GM12891 (cell line): ENCODE measurements at regions not wholly inside any gene's neighbourhood (a gene's known extent, or its start where the extent isn't known, plus 50 kb on each side); places are given as distances from the start of the nearest gene placed in this dataset.

Experiments used
- DNase-seq: peaks from one replicate; pipeline ENCODE4 v3.0.0; 2011; ENCODE audit warnings: low spot score; ENCODE audit not compliant: insufficient read length
- FAIRE-seq: peaks from 2 replicates; lab custom pipeline; 2011; peaks lifted over from hg19 to GRCh38; lab: Jason Lieb, UNC
- PAX5 ChIP-seq: IDR thresholded peaks from 2 replicates; pipeline ENCODE4 v1.6.1; 2011; ENCODE audit warnings: low read length, moderate library complexity, mild to moderate bottlenecking; ENCODE audit not compliant: insufficient read depth, severe bottlenecking
- POLR2A ChIP-seq: IDR thresholded peaks from 2 replicates; pipeline ENCODE4 v1.6.1; 2011; ENCODE audit warnings: low read depth, low read length, control low read depth
- POLR2AphosphoS5 ChIP-seq: IDR thresholded peaks from 2 replicates; pipeline ENCODE4 v1.6.1; 2011; ENCODE audit warnings: low read depth, low read length, control low read depth
- POU2F2 ChIP-seq: IDR thresholded peaks from 2 replicates; pipeline ENCODE4 v1.6.1; 2011; ENCODE audit warnings: low read depth, mild to moderate bottlenecking, control low read depth, low read length, moderate library complexity
- SPI1 ChIP-seq: IDR thresholded peaks from 2 replicates; pipeline ENCODE4 v1.6.1; 2011; ENCODE audit warnings: low read depth, low read length, control low read depth
- TAF1 ChIP-seq: IDR thresholded peaks from 2 replicates; pipeline ENCODE4 v1.6.1; 2011; ENCODE audit warnings: low read depth, low read length, control low read depth

DNA sequence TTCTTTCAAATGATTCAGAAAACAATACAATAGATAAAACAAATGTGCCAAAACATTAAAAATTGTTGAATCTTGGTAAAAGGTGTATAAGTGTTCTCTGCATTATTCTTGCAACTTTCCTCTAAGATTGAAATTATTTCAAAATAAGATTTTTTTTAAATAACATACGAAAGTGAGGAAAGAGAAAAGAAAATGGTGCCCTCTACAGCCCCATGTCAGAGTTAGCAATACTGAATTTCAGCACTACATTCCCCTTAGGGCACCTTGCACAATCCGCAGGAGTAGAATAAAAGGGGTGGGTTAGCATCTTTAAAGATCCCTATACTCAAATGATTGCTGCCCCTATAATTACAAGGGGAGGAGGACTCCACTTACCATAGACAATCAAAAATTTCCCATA lies 433.7 kb downstream of the BCL11A start:
- DNase-seq = no peak
- TF ChIP-seq TAF1 = no peak
- TF ChIP-seq POLR2A = no peak
- TF ChIP-seq POU2F2 = no peak
- no peak for TF ChIP-seq SPI1
- TF ChIP-seq PAX5 = no peak
- TF ChIP-seq POLR2AphosphoS5 = no peak
- no peak for FAIRE-seq

DNA sequence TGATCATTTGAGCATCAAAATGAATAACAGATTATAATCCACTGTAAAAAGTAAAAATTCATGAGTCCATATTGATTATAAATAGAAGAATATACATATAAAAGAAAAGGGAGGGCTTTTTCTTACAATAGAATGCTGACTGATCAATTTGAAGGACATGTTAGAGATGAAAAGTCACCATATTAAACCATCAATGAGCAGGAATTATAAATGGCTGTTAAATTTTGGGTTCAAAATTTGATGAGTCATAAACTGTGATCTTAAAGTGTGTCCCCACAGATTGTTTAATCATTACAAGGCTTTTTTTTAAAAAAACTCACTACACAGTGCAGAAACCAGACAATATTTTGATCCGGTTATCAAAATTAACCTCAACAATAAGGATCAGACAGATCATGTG lies 434.5 kb downstream of the BCL11A start:
- TF ChIP-seq POU2F2 = no peak
- TF ChIP-seq SPI1 = no peak
- no peak for TF ChIP-seq POLR2A
- no peak for TF ChIP-seq PAX5
- no peak for TF ChIP-seq TAF1
- no peak for TF ChIP-seq POLR2AphosphoS5
- no peak for FAIRE-seq

DNA sequence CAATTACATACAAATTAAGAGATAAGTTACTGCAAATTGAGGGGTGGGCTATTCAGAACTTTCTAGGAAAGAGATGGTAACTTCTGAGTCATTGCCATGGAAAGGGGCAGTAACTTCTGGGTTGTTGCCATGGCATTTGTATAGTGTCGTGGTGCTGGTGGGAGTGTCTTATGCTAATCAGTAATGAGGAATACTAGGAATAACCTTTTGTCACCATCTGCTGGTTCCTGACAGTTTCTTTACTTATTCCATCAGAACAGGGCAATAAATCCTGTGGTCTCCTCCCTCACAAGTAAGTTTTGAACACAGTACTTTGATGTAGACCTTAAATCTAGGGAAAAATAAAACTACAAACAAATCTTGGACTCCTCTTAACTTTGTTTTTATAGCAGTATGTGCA lies 435.4 kb downstream of the BCL11A start:
- DNase-seq (no peak), FAIRE-seq (no peak)

More for the DNA sequence above, 434.5 kb downstream of the BCL11A start:
- DNase-seq = no peak

DNA sequence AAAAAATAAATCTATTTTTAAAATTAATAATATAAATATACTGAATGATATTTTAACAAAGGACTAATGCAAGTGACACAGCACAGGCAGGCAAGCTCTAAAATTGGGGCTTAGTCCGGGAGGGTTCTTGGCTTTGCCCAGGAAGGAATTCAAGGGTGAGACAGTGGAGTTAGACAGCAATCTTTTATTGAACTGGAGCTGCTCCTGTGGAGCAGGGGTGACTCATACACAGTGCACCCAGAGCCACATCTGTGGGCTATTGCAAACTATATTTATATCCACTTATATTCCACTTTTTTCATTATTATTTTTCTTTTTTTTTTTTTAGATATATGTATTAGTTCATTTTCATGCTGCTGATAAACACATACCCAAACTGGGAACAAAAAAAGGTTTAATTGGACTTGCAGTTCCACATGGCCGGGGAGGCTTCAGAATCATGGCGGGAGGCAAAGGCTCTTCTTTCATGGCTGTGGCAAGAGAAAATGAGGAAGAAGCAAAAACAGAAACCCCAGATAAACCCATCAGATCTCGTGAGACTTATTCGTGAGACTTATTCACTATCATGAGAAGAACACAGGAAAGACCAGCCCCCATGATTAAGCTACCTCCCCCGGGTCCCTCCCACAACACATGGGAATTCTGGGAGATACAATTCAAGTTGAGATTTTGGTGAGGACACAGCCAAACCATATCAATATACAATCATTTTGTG lies 437.1 kb downstream of the BCL11A start:
- DNase-seq (no peak), FAIRE-seq (no peak)
- TF ChIP-seq POLR2AphosphoS5 = no peak
- no peak for TF ChIP-seq SPI1
- no peak for TF ChIP-seq POU2F2
- TF ChIP-seq PAX5 = no peak
- TF ChIP-seq POLR2A = no peak
- TF ChIP-seq TAF1 = no peak

More for the DNA sequence above, 435.4 kb downstream of the BCL11A start:
- TF ChIP-seq PAX5 (no peak), TAF1 (no peak), POLR2A (no peak), POU2F2 (no peak), SPI1 (no peak), POLR2AphosphoS5 (no peak)

DNA sequence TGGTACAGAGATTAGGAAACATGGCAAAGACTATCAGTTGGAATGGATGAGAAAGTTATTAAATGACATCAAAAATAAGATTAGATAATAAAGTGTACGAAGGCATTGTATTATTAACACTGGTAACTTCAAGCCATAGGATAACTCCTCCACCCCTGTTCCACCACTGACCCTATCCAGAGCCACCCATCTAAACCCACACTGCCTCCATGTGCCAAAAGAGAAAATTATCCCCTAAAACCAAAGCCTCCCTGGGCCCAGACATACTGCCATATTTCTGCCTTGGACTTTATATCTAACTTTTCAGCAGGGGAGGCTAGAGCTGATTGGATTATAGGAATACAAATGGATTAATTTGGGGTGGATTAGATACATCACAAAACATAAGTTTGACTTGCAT lies 443.7 kb downstream of the BCL11A start:
- FAIRE-seq (no peak), DNase-seq (no peak)
- TF ChIP-seq TAF1 = no peak
- TF ChIP-seq SPI1 = no peak

DNA sequence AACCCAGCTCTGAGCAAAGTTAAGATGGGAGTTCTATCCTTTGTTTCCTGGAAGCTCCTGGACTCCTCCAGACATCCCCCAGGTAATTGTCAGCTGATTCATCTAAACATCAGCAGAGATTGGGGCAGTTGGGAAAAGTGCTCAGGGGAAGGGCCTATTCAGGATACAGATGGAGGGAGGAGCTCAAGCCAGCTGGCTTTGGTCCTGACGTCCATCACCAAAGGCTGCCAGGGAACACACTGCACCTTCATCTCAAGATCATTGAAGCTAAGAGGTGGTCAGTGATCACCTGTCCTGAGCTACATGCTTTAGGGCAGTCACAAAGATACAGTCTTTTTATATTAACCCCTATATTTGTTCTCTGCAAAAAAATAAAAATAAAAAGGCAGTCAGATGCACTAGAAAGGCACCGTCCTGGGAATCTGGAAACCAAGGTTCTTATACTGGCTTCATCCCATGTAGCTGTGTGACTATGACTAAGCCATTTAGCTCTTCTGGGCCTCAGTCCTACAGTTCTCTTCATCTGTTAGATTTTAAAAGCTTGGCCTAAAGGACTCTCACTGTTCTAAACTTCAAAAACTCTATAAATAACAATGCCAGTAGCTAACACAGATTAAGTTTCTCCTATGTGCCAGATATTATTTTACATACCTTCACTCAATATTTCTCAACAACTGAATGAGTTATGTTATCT lies 446.5 kb downstream of the BCL11A start:
- DNase-seq = no peak
- no peak for FAIRE-seq
- TF ChIP-seq PAX5 (no peak), TAF1 (no peak), POLR2AphosphoS5 (no peak), SPI1 (no peak), POLR2A (no peak)

DNA sequence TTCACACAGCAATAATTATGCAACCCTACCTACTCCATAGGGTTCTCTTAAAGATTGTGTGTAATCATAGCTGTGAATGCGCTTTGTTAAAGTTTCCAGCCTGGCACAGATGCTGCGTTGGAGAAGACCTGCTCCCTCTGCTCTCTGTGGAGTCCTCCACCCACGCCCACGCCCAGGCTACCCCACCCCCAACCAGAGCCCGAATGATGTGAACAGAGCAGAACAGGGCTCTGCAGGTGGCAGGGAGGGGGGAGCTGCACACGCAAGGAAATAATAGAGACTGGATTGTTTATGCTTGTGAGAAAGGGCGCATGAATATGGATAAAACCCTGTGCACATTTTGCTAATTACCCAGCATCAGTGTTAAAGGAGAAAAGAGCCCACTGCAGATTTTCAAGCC lies 447.5 kb downstream of the BCL11A start:
- no peak for FAIRE-seq
- TF ChIP-seq TAF1 (no peak), POLR2A (no peak), POLR2AphosphoS5 (no peak), PAX5 (no peak), POU2F2 (no peak), SPI1 (no peak)

GRCh38 chr2:60104514-60105505 lies 448.6 kb downstream of the BCL11A start:
- TF ChIP-seq SPI1 (no peak), POLR2A (no peak), PAX5 (no peak), TAF1 (no peak), POU2F2 (no peak)
- FAIRE-seq (no peak), DNase-seq (no peak)

More for the DNA sequence above, 447.5 kb downstream of the BCL11A start:
- DNase-seq = no peak

DNA sequence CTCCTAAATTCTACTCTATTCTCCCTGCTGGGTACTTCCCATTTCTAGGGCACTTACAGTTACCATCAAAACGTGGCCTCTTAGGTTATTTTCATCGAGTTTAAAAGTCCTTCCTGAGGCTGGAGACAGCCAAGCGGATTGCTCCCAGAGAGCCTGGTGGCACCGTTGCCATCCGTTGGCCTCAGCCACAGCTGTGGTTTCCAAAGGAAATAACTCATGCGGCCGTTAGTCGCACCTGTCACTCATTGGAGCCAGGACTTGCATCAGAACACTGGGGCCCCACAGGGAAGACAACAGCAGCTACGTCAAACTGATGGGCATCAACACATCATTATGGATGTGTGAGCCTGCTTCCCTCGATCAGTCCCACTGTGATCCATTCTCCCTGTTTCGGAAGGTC lies 453.4 kb downstream of the BCL11A start:
- DNase-seq (no peak), FAIRE-seq (no peak)

More for the DNA sequence above, 453.4 kb downstream of the BCL11A start:
- no peak for TF ChIP-seq SPI1
- TF ChIP-seq POLR2AphosphoS5 = no peak
- no peak for TF ChIP-seq POLR2A
- no peak for TF ChIP-seq TAF1
- no peak for TF ChIP-seq PAX5
- no peak for TF ChIP-seq POU2F2
